Transverse colon (tissue), 4 donors: ENCODE measurements at regions not wholly inside any gene's neighbourhood (a gene's known extent, or its start where the extent isn't known, plus 50 kb on each side); places are given as distances from the start of the nearest gene placed in this dataset.

Experiments used
- DNase-seq: peaks from one replicate; pipeline ENCODE4 v3.0.0-alpha.2; 2019
- H3K27ac ChIP-seq, 4 donors: fragments of 200-600 bp; sonication (generic); 2 replicates each; pipeline ENCODE4 v1.5.1; 2016 to 2018; ENCODE audit warnings: inconsistent platforms in 4 of 4
- H3K27me3 ChIP-seq: fragments of 200-600 bp; sonication (generic); 2 replicates; pipeline ENCODE4 v1.5.1; 2017; ENCODE audit warnings: inconsistent platforms
- H3K36me3 ChIP-seq, 4 donors: fragments of 200-600 bp; sonication (generic); 2 replicates each; pipeline ENCODE4 v1.5.1; 2017 to 2019; ENCODE audit warnings: inconsistent platforms in 4 of 4
- H3K4me1 ChIP-seq, 4 donors: fragments of 200-600 bp; sonication (generic); 2 replicates each; pipeline ENCODE4 v1.5.1; 2017 to 2020; ENCODE audit warnings: inconsistent platforms in 4 of 4
- H3K4me3 ChIP-seq, 4 donors: fragments of 200-600 bp; sonication (generic); 1 replicate in 1 of 4; 2 replicates in 3 of 4; pipeline versions ENCODE4 v1.5.1 to v1.6.1; 2017 to 2019; ENCODE audit warnings: inconsistent platforms in 4 of 4
- H3K9me3 ChIP-seq, 2 donors: fragments of 200-600 bp; sonication (generic); 2 replicates each; pipeline ENCODE4 v1.5.1; 2017 to 2019; ENCODE audit warnings: inconsistent platforms in 2 of 2
- CTCF ChIP-seq, 5 experiments: fragments of 200-600 bp in 3 of 5; fragments of 450-650 bp in 2 of 5; sonication (generic) in 3 of 5; IDR thresholded peaks; 1 replicate in 2 of 5; 2 replicates in 3 of 5; pipeline ENCODE4 v1.5.1; 2016 to 2017; ENCODE audit warnings: antibody characterized with exemption in 5 of 5, inconsistent platforms in 3 of 5, mild to moderate bottlenecking in 2 of 5, moderate library complexity in 1 of 5
- EP300 ChIP-seq: sonication (generic); formaldehyde crosslinking; IDR thresholded peaks from one replicate; pipeline ENCODE4 v1.6.1; 2017; ENCODE audit warnings: antibody characterized with exemption, low read depth
- POLR2A ChIP-seq: fragments of 450-650 bp; IDR thresholded peaks from one replicate; pipeline ENCODE4 v1.6.1; 2016; ENCODE audit warnings: antibody characterized with exemption, mild to moderate bottlenecking, moderate library complexity
- POLR2AphosphoS5 ChIP-seq, 3 donors: sonication (generic); formaldehyde crosslinking; IDR thresholded peaks; one replicate each; pipeline ENCODE4 v1.6.1; 2016; ENCODE audit warnings: antibody characterized with exemption in 3 of 3
- WGBS, 2 donors: methylation state at CpG; one replicate each; pipeline ENCODE4 v1.1.5; 2018; ENCODE audit warnings: low coverage in 1 of 2; 5-methylcytosine and 5-hydroxymethylcytosine counted together
- in situ Hi-C, 4 donors: fragments of 200-750 bp; cut with MboI; loops; one replicate each; pipeline versions ENCODE4 v1.15.0 to v1.15.1; 2017; ENCODE audit warnings: low sequenced_read_pairs in 3 of 4, low pct_ligation_motif_present in 1 of 4, low pct_unique_long_range_greater_than_20kb in 1 of 4
- intact Hi-C: fragments of 100-400 bp; cut with DNase I; formaldehyde crosslinking; loops from one replicate; pipeline ENCODE4 v1.15.1; 2023; ENCODE audit warnings: low total_unique reads

GRCh38 chr3:25971736-25972135 is 181.8 kb downstream of the OXSM start:
- intact Hi-C loops: no loop called here
- no peak for DNase-seq
- in situ Hi-C loops: no loop called here
- no peak overlapping the region for H3K27ac ChIP-seq
- no peak overlapping the region for H3K4me3 ChIP-seq
- H3K27me3 ChIP-seq: no peaks in the 10 kb centered on the region
- H3K36me3 ChIP-seq: no peaks in the 10 kb centered on the region
- WGBS, 2 donors: 43 to 56% methylated on average over 1 to 2 of the region's 2 CpGs
- H3K4me1 ChIP-seq: no peaks in the 10 kb centered on the region
- H3K9me3 ChIP-seq: no peaks in the 10 kb centered on the region
- TF ChIP-seq POLR2A (no peak), EP300 (no peak), CTCF (IDR thresholded peaks at IDR 0.05) (no peak), POLR2AphosphoS5 (IDR thresholded peaks at IDR 0.05) (no peak)

- H3K27ac ChIP-seq: no peak overlapping the region
- intact Hi-C loops (no loop called here), in situ Hi-C loops (no loop called here)
- no peaks in the 10 kb centered on the region for H3K9me3 ChIP-seq
- H3K4me3 ChIP-seq: no peak overlapping the region
- 0 to 26% methylated on average over 1 of the region's 1 CpG for WGBS, 2 donors
- no peaks in the 10 kb centered on the region for H3K4me1 ChIP-seq
- H3K27me3 ChIP-seq: no peaks in the 10 kb centered on the region
- no peaks in the 10 kb centered on the region for H3K36me3 ChIP-seq
- no peak for TF ChIP-seq POLR2AphosphoS5 (IDR thresholded peaks at IDR 0.05)
- TF ChIP-seq CTCF (IDR thresholded peaks at IDR 0.05): no peak
- no peak for TF ChIP-seq POLR2A
- no peak for TF ChIP-seq EP300
- no peak for DNase-seq
These were observed 183.2 kb downstream of the OXSM start for GRCh38 chr3:25973122-25973521.

- no peaks in the 10 kb centered on the region for H3K4me1 ChIP-seq
- intact Hi-C loops (no loop called here), in situ Hi-C loops (no loop called here)
- DNase-seq: no peak
- 14 to 41% methylated on average over 1 of the region's 1 CpG for WGBS, 2 donors
- no peak overlapping the region for H3K27ac ChIP-seq
- TF ChIP-seq EP300: no peak
- TF ChIP-seq POLR2AphosphoS5 (IDR thresholded peaks at IDR 0.05): no peak
- TF ChIP-seq CTCF (IDR thresholded peaks at IDR 0.05): no peak
- no peak for TF ChIP-seq POLR2A
- no peak overlapping the region for H3K4me3 ChIP-seq
- no peaks in the 10 kb centered on the region for H3K27me3 ChIP-seq
- H3K36me3 ChIP-seq: no peaks in the 10 kb centered on the region
- no peaks in the 10 kb centered on the region for H3K9me3 ChIP-seq
These were observed 192.9 kb downstream of the OXSM start for GRCh38 chr3:25982756-25983155.

- in situ Hi-C loops: no loop called here
- H3K27me3 ChIP-seq: no peaks in the 10 kb centered on the region
- no peaks in the 10 kb centered on the region for H3K36me3 ChIP-seq
- no peaks in the 10 kb centered on the region for H3K9me3 ChIP-seq
- no peak overlapping the region for H3K27ac ChIP-seq
- 44 to 89% methylated on average over 1 of the region's 1 CpG for WGBS, 2 donors
- no peak for DNase-seq
- TF ChIP-seq CTCF (IDR thresholded peaks at IDR 0.05): no peak
- TF ChIP-seq POLR2A: no peak
- no peak for TF ChIP-seq EP300
- no peak for TF ChIP-seq POLR2AphosphoS5 (IDR thresholded peaks at IDR 0.05)
- intact Hi-C loops: no loop called here
- H3K4me3 ChIP-seq: no peak overlapping the region
- H3K4me1 ChIP-seq: no peaks in the 10 kb centered on the region
These were observed 195.7 kb downstream of the OXSM start for GRCh38 chr3:25985621-25986020.
